ENCODE measurements at regions not wholly inside any gene's neighbourhood (a gene's known extent, or its start where the extent isn't known, plus 50 kb on each side); places are given as distances from the start of the nearest gene placed in this dataset.

GRCh38 chr22:48101704-48102103, 1339.3 kb downstream of the TBC1D22A start:
- H3K4me3 ChIP-seq (ENCODE audit: low read depth, low read length), result no peak overlapping the region
- TF ChIP-seq CTCF (IDR thresholded peaks at IDR 0.05; ENCODE audit: borderline replicate concordance, insufficient read depth, low read depth, low read length), result no peak

- no peak for TF ChIP-seq CTCF (IDR thresholded peaks at IDR 0.05; ENCODE audit: borderline replicate concordance, insufficient read depth, low read depth, low read length)
- H3K4me3 ChIP-seq (ENCODE audit: low read depth, low read length), result no peak overlapping the region
Measured at GRCh38 chr22:48100685-48101417, 1338.4 kb downstream of the TBC1D22A start.

DNA sequence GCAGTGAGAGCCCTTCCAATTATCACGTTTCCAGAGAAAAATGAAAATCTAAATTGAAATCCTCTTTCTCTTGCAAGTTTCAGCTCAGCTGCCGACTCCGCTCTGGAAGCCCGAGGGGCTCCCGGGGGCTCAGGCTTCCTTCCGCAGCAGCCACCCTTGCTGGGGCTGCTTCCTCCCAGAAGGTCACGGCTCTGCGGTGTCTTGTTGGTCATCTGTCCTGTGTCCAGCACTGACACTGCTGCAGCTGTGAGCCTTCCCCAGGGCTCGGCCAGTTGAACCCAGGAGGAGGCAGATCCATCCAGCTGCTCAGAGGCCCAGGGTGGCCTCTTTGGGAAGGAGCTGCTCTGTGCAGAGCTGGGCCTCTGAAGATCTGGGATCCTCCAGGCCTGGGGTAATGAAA, 1337.2 kb downstream of the TBC1D22A start:
- no peak overlapping the region for H3K4me3 ChIP-seq (ENCODE audit: low read depth, low read length)
- TF ChIP-seq CTCF (IDR thresholded peaks at IDR 0.05; ENCODE audit: borderline replicate concordance, insufficient read depth, low read depth, low read length), result no peak

- no peak for TF ChIP-seq CTCF (IDR thresholded peaks at IDR 0.05; ENCODE audit: borderline replicate concordance, insufficient read depth, low read depth, low read length)
- H3K4me3 ChIP-seq (ENCODE audit: low read depth, low read length), result no peak overlapping the region
Measured at GRCh38 chr22:48099251-48099650, 1336.8 kb downstream of the TBC1D22A start.

DNA sequence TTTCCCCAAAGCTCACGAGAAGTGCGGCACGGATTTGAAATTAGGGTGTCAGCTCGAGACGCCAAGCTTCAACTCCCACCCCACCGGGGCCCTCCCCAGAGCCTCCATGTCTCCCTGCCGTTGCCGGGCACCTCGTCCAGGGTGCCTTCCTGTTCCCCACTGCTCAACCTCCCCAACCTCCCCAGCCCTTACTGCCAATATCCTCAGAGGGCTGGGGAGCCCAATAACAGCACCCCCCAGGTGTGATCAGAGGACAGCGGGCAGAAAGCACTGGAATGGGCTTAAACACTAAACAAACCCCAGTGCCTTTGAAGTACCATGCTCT, 1336.4 kb downstream of the TBC1D22A start:
- TF ChIP-seq CTCF (IDR thresholded peaks at IDR 0.05; ENCODE audit: borderline replicate concordance, insufficient read depth, low read depth, low read length), result no peak
- H3K4me3 ChIP-seq (ENCODE audit: low read depth, low read length), result no peak overlapping the region

- no peak for TF ChIP-seq CTCF (IDR thresholded peaks at IDR 0.05; ENCODE audit: borderline replicate concordance, insufficient read depth, low read depth, low read length)
- no peak overlapping the region for H3K4me3 ChIP-seq (ENCODE audit: low read depth, low read length)
Measured at GRCh38 chr22:48098243-48098920, 1335.9 kb downstream of the TBC1D22A start.

- no peak for TF ChIP-seq CTCF (IDR thresholded peaks at IDR 0.05; ENCODE audit: borderline replicate concordance, insufficient read depth, low read depth, low read length)
- no peak overlapping the region for H3K4me3 ChIP-seq (ENCODE audit: low read depth, low read length)
Measured at GRCh38 chr22:48097723-48098122, 1335.3 kb downstream of the TBC1D22A start.
